Tibial artery (tissue), 4 donors: ENCODE measurements at regions not wholly inside any gene's neighbourhood (a gene's known extent, or its start where the extent isn't known, plus 50 kb on each side); places are given as distances from the start of the nearest gene placed in this dataset.

Source experiments
- DNase-seq, 2 donors: peaks; one replicate each; pipeline ENCODE4 v3.0.0-alpha.2; 2019
- H3K27ac ChIP-seq, 2 donors: fragments of 200-600 bp; sonication (generic) in 1 of 2; 1 replicate in 1 of 2; 2 replicates in 1 of 2; pipeline ENCODE4 v1.5.1; 2018 to 2019; ENCODE audit warnings: mild to moderate bottlenecking in 1 of 2
- H3K27me3 ChIP-seq, 2 donors: fragments of 200-600 bp; sonication (generic) in 1 of 2; one replicate each; pipeline versions ENCODE4 v1.5.1 to v1.6.0; 2016 to 2019
- H3K36me3 ChIP-seq, 3 donors: fragments of 200-600 bp; sonication (generic) in 2 of 3; one replicate each; pipeline ENCODE4 v1.5.1; 2016 to 2019; ENCODE audit warnings: mild to moderate bottlenecking in 2 of 3
- H3K4me1 ChIP-seq, 4 donors: fragments of 200-600 bp; sonication (generic) in 2 of 4; 1 replicate in 3 of 4; 2 replicates in 1 of 4; pipeline ENCODE4 v1.5.1; 2016 to 2019
- H3K4me3 ChIP-seq, 2 donors: fragments of 200-600 bp; sonication (generic) in 1 of 2; 1 replicate in 1 of 2; 2 replicates in 1 of 2; pipeline ENCODE4 v1.5.1; 2018 to 2019; ENCODE audit warnings: mild to moderate bottlenecking in 2 of 2
- H3K9me3 ChIP-seq, 3 donors: fragments of 200-600 bp; sonication (generic) in 1 of 3; one replicate each; pipeline ENCODE4 v1.5.1; 2016 to 2019
- intact Hi-C: fragments of 100-400 bp; cut with DNase I; formaldehyde crosslinking; loops from one replicate; pipeline ENCODE4 v1.15.0; 2023; ENCODE audit warnings: low total_unique reads
- TF ChIP-seq, protein P1 (sequence below), 2 experiments: fragments of 200-600 bp in 1 of 2; fragments of 450-650 bp in 1 of 2; IDR thresholded peaks; one replicate each; pipeline ENCODE4 v1.5.1; 2017 to 2019; ENCODE audit warnings: antibody characterized with exemption in 2 of 2, mild to moderate bottlenecking in 1 of 2, moderate library complexity in 1 of 2

DNA sequence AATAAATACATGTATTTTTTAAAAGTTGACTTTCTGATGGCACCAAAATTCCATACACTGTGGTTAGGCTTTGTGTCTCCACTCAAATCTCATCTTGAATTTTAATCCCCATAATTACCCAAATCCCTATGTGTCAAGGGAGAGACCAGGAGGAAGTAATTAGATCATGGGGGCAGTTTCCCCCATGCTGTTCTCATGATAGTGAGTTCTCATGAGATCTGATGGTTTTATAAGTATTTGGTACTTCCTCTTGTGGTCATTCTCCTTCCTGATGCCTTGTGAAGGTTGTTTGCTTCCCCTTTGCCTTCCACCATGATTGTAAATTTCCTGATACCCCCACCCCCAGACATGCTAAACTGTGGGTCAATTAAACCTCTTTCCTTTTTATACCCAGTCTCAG is 1218.4 kb upstream of the PRMT6 start:
- H3K4me3 ChIP-seq, result no peak overlapping the region
- TF ChIP-seq, protein P1, sequence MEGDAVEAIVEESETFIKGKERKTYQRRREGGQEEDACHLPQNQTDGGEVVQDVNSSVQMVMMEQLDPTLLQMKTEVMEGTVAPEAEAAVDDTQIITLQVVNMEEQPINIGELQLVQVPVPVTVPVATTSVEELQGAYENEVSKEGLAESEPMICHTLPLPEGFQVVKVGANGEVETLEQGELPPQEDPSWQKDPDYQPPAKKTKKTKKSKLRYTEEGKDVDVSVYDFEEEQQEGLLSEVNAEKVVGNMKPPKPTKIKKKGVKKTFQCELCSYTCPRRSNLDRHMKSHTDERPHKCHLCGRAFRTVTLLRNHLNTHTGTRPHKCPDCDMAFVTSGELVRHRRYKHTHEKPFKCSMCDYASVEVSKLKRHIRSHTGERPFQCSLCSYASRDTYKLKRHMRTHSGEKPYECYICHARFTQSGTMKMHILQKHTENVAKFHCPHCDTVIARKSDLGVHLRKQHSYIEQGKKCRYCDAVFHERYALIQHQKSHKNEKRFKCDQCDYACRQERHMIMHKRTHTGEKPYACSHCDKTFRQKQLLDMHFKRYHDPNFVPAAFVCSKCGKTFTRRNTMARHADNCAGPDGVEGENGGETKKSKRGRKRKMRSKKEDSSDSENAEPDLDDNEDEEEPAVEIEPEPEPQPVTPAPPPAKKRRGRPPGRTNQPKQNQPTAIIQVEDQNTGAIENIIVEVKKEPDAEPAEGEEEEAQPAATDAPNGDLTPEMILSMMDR (IDR thresholded peaks at IDR 0.05), result no peak
- no peaks in the 10 kb centered on the region for H3K36me3 ChIP-seq
- no peak overlapping the region for H3K27ac ChIP-seq
- intact Hi-C loops, result no loop called here
- no peaks in the 10 kb centered on the region for H3K27me3 ChIP-seq
- H3K9me3 ChIP-seq, result no peaks in the 10 kb centered on the region
- no peak for DNase-seq
- no peaks in the 10 kb centered on the region for H3K4me1 ChIP-seq

DNA sequence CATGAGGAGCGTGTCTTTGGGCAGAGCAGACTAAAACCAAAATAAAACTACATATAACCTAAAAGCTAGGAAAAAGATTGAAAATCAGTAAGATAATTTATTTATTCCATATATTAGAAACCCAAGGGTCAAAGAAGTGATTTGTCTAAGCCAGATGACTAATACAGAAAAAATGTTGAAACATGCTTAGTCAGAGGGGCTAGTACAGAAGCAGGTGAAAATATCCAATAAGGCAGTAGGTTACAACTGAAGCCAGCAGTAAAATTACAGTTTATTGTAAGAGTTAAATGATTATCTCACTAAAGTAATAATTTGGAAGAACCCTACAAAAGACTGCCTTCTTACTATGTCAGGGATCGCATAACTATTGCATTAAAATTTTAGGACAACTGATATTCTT is 1190.9 kb upstream of the PRMT6 start:
- Histone ChIP-seq H3K9me3 (no peaks in the 10 kb centered on the region), H3K27ac (no peak overlapping the region), H3K4me1 (no peaks in the 10 kb centered on the region), H3K4me3 (no peak overlapping the region), H3K27me3 (no peaks in the 10 kb centered on the region), H3K36me3 (no peaks in the 10 kb centered on the region)
- TF ChIP-seq, protein P1 (IDR thresholded peaks at IDR 0.05), result no peak
- no peak for DNase-seq
- intact Hi-C loops, result no loop called here

DNA sequence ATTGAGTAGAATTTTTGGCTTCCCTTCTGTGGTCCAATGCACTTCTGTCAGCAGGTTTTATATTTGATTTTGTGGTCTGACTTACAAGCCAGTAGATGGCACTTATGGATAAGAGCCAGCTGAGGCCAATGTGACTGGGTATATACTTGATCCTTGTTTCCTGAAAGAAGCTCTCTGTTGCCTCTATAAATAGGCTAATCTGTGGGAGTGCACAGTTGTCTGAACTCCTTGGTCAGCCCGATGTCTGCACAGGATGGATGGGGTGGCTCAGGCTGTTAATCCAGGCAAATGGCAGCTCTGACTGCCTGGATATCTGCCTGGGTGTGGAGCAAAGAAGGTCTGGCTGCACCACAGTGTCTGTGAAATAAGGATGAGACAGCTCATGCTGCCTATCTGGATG is 1183.7 kb upstream of the PRMT6 start:
- Histone ChIP-seq H3K9me3 (peaks cover 0 to 5% (median 0%) of the 10 kb centered on the region in 3 donors), H3K27ac (no peak overlapping the region), H3K27me3 (no peaks in the 10 kb centered on the region), H3K4me3 (no peak overlapping the region), H3K36me3 (no peaks in the 10 kb centered on the region), H3K4me1 (no peaks in the 10 kb centered on the region)
- TF ChIP-seq, protein P1 (IDR thresholded peaks at IDR 0.05), result no peak
- DNase-seq, result no peak
- intact Hi-C loops, result no loop called here

DNA sequence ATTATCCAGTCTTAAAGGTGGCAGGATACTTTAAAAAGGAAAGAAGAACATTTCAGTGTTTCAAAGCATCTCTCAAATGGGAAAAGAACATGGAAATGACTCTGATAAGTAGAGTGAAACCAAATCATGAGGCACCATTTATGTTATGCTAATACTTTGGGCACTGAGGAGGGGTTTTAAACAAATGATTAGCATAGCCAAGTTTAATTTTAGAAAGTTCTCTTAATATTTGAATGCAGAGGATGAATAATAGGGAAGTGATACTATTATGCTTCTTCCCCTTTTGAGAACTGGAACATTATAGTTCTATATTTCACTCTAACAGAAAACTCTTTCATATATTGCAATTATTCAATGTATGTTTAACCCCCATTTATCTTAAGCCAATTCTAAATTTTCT is 1181.9 kb upstream of the PRMT6 start:
- no peaks in the 10 kb centered on the region for H3K27me3 ChIP-seq
- H3K27ac ChIP-seq, result no peak overlapping the region
- no peak for DNase-seq
- no peak overlapping the region for H3K4me3 ChIP-seq
- TF ChIP-seq, protein P1 (IDR thresholded peaks at IDR 0.05), result no peak
- no peaks in the 10 kb centered on the region for H3K36me3 ChIP-seq
- peaks cover 0 to 5% (median 0%) of the 10 kb centered on the region in 3 donors for H3K9me3 ChIP-seq
- intact Hi-C loops, result no loop called here
- H3K4me1 ChIP-seq, result no peaks in the 10 kb centered on the region

DNA sequence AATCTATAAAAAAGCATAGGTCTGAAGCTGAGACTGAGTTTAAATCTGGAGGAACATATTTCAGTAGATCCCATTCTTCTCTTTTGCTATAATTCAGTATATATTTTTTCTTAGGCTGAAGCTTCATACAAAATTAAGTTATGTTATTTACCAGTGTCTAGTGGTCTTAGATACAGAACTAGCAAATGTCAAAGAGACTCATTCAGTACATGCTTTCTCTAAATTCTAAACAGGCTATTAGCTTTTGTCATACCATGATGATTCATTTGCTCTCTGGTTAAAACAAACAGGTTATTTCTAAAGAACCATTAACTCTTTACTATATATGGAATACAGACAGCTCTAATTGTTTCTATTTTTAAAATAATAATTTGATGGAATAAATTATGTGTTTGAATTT is 1170.2 kb upstream of the PRMT6 start:
- Histone ChIP-seq H3K4me1 (no peaks in the 10 kb centered on the region), H3K27ac (no peak overlapping the region), H3K27me3 (no peaks in the 10 kb centered on the region), H3K36me3 (no peaks in the 10 kb centered on the region), H3K9me3 (peaks cover 0 to 2% (median 0%) of the 10 kb centered on the region in 3 donors), H3K4me3 (no peak overlapping the region)
- DNase-seq, result no peak
- intact Hi-C loops, result no loop called here
- TF ChIP-seq, protein P1 (IDR thresholded peaks at IDR 0.05), result no peak

DNA sequence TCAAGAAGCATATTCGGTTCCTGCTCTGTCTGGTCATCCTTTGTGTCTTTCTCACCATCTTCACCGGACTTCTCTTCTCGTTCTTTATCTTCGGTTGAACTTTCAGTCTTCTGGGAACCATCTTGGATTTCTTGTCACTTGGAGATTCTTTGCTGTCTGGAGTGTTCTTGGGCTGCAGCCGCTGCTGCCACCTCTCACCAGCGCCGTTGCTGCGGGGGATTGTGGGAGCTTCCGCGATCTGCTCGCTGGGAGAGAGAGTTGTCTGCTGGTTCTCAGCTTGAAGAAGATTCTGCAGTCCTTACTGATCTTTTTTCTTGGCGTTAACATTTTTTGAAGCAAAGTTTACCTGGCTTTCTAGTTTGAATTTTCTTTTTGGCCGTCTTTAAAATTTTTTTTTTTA is 1165.2 kb upstream of the PRMT6 start:
- DNase-seq, result no peak
- no peaks in the 10 kb centered on the region for H3K4me1 ChIP-seq
- TF ChIP-seq, protein P1 (IDR thresholded peaks at IDR 0.05), result no peak
- no peaks in the 10 kb centered on the region for H3K27me3 ChIP-seq
- intact Hi-C loops, result no loop called here
- H3K9me3 ChIP-seq, result no peaks in the 10 kb centered on the region
- H3K27ac ChIP-seq, result no peak overlapping the region
- H3K4me3 ChIP-seq, result no peak overlapping the region
- H3K36me3 ChIP-seq, result no peaks in the 10 kb centered on the region
